ENCODE measurements at regions not wholly inside any gene's neighbourhood (a gene's known extent, or its start where the extent isn't known, plus 50 kb on each side); places are given as distances from the start of the nearest gene placed in this dataset.

- H3K4me3 ChIP-seq = no peak overlapping the region
- no peak for ATAC-seq (ENCODE audit: low FRiP score in 2 of 2)
- TF ChIP-seq POLR2AphosphoS5 (IDR thresholded peaks at IDR 0.05) = no peak
- no peak for TF ChIP-seq POLR2A (IDR thresholded peaks at IDR 0.05)
- no peak for TF ChIP-seq CTCF (IDR thresholded peaks at IDR 0.05)
- TF ChIP-seq EP300 (IDR thresholded peaks at IDR 0.05) = no peak
- DNase-seq = no peak
- no peaks in the 10 kb centered on the region for H3K36me3 ChIP-seq
- WGBS, 2 donors = 79 to 88% methylated on average over 7 of the region's 7 CpGs
- no peaks in the 10 kb centered on the region for H3K9me3 ChIP-seq
- no peaks in the 10 kb centered on the region for H3K27me3 ChIP-seq
- no peak overlapping the region for H3K27ac ChIP-seq
- H3K4me1 ChIP-seq = no peaks in the 10 kb centered on the region
Measured at GRCh38 chr20:12252793-12253192, 335.1 kb downstream of the BTBD3 start.

- H3K36me3 ChIP-seq = no peaks in the 10 kb centered on the region
- no peaks in the 10 kb centered on the region for H3K4me1 ChIP-seq
- DNase-seq (no peak), ATAC-seq (ENCODE audit: low FRiP score in 2 of 2) (no peak)
- no peak overlapping the region for H3K27ac ChIP-seq
- no peak overlapping the region for H3K4me3 ChIP-seq
- H3K9me3 ChIP-seq = no peaks in the 10 kb centered on the region
- TF ChIP-seq POLR2AphosphoS5 (IDR thresholded peaks at IDR 0.05) = no peak
- no peak for TF ChIP-seq EP300 (IDR thresholded peaks at IDR 0.05)
- TF ChIP-seq POLR2A (IDR thresholded peaks at IDR 0.05) = no peak
- TF ChIP-seq CTCF (IDR thresholded peaks at IDR 0.05) = no peak
- H3K27me3 ChIP-seq = no peaks in the 10 kb centered on the region
- WGBS, 2 donors = 74% methylated on average over 3 of the region's 3 CpGs
Measured at GRCh38 chr20:12255461-12255970, 337.8 kb downstream of the BTBD3 start.

- Histone ChIP-seq H3K9me3 (no peaks in the 10 kb centered on the region), H3K27me3 (no peaks in the 10 kb centered on the region), H3K4me1 (no peaks in the 10 kb centered on the region), H3K36me3 (no peaks in the 10 kb centered on the region), H3K4me3 (no peak overlapping the region), H3K27ac (no peak overlapping the region)
- ATAC-seq (ENCODE audit: low FRiP score in 2 of 2) (no peak), DNase-seq (no peak)
- no peak for TF ChIP-seq POLR2A (IDR thresholded peaks at IDR 0.05)
- TF ChIP-seq POLR2AphosphoS5 (IDR thresholded peaks at IDR 0.05) = no peak
- no peak for TF ChIP-seq CTCF (IDR thresholded peaks at IDR 0.05)
- no peak for TF ChIP-seq EP300 (IDR thresholded peaks at IDR 0.05)
- 48 to 75% methylated on average over 1 of the region's 1 CpG for WGBS, 2 donors
Measured at GRCh38 chr20:12256806-12257205, 339.1 kb downstream of the BTBD3 start.

GRCh38 chr20:12262747-12263146 lies 345.1 kb downstream of the BTBD3 start:
- no peaks in the 10 kb centered on the region for H3K4me1 ChIP-seq
- no peaks in the 10 kb centered on the region for H3K27me3 ChIP-seq
- no peak overlapping the region for H3K27ac ChIP-seq
- no peak for DNase-seq
- H3K4me3 ChIP-seq = no peak overlapping the region
- no peak for TF ChIP-seq POLR2A (IDR thresholded peaks at IDR 0.05)
- no peak for TF ChIP-seq CTCF (IDR thresholded peaks at IDR 0.05)
- no peak for TF ChIP-seq EP300 (IDR thresholded peaks at IDR 0.05)
- no peak for TF ChIP-seq POLR2AphosphoS5 (IDR thresholded peaks at IDR 0.05)
- H3K9me3 ChIP-seq = no peaks in the 10 kb centered on the region
- 62 to 76% methylated on average over 10 of the region's 10 CpGs for WGBS, 2 donors
- no peaks in the 10 kb centered on the region for H3K36me3 ChIP-seq
- ATAC-seq (ENCODE audit: low FRiP score in 2 of 2) = no peak

- WGBS, 2 donors = 57 to 74% methylated on average over 7 of the region's 7 CpGs
- Histone ChIP-seq H3K36me3 (no peaks in the 10 kb centered on the region), H3K4me1 (no peaks in the 10 kb centered on the region), H3K9me3 (no peaks in the 10 kb centered on the region), H3K27me3 (no peaks in the 10 kb centered on the region), H3K4me3 (no peak overlapping the region), H3K27ac (no peak overlapping the region)
- ATAC-seq (ENCODE audit: low FRiP score in 2 of 2) (no peak), DNase-seq (no peak)
- TF ChIP-seq POLR2A (IDR thresholded peaks at IDR 0.05) (no peak), POLR2AphosphoS5 (IDR thresholded peaks at IDR 0.05) (no peak)
Measured at GRCh38 chr20:12264711-12265110, 347.0 kb downstream of the BTBD3 start.

Data from upper lobe of left lung (tissue), 6 donors.